ENCODE measurements at regions not wholly inside any gene's neighbourhood (a gene's known extent, or its start where the extent isn't known, plus 50 kb on each side); places are given as distances from the start of the nearest gene placed in this dataset.

GRCh38 chr1:81613803-81614202 lies 186.9 kb upstream of the ADGRL2 start:
- no peak for DNase-seq

GRCh38 chr1:81607924-81608323 lies 192.8 kb upstream of the ADGRL2 start:
- DNase-seq = no peak

GRCh38 chr1:81607086-81607485 lies 193.6 kb upstream of the ADGRL2 start:
- no peak for DNase-seq

- no peak for DNase-seq
Measured at GRCh38 chr1:81606656-81607055, 194.1 kb upstream of the ADGRL2 start.

GRCh38 chr1:81605023-81605422 lies 195.7 kb upstream of the ADGRL2 start:
- no peak for DNase-seq

- DNase-seq = no peak
Measured at GRCh38 chr1:81600878-81601622, 199.7 kb upstream of the ADGRL2 start.

GRCh38 chr1:81600363-81600762 lies 200.4 kb upstream of the ADGRL2 start:
- no peak for DNase-seq

GRCh38 chr1:81598623-81599022 lies 202.1 kb upstream of the ADGRL2 start:
- no peak for DNase-seq

- DNase-seq = no peak
Measured at GRCh38 chr1:81597720-81598426, 202.9 kb upstream of the ADGRL2 start.

- DNase-seq = no peak
Measured at GRCh38 chr1:81596341-81596740, 204.4 kb upstream of the ADGRL2 start.

- DNase-seq = no peak
Measured at GRCh38 chr1:81594206-81594605, 206.5 kb upstream of the ADGRL2 start.

GRCh38 chr1:81592233-81592632 lies 208.5 kb upstream of the ADGRL2 start:
- DNase-seq = no peak

- DNase-seq = no peak
Measured at GRCh38 chr1:81590171-81590570, 210.6 kb upstream of the ADGRL2 start.

GRCh38 chr1:81588149-81588548 lies 212.6 kb upstream of the ADGRL2 start:
- DNase-seq = no peak

- DNase-seq = no peak
Measured at GRCh38 chr1:81587426-81587825, 213.3 kb upstream of the ADGRL2 start.

GRCh38 chr1:81585371-81585770 lies 215.4 kb upstream of the ADGRL2 start:
- no peak for DNase-seq

GRCh38 chr1:81584398-81584797 lies 216.3 kb upstream of the ADGRL2 start:
- DNase-seq = no peak

GRCh38 chr1:81583878-81584277 lies 216.9 kb upstream of the ADGRL2 start:
- DNase-seq = no peak

GRCh38 chr1:81582467-81582986 lies 218.2 kb upstream of the ADGRL2 start:
- DNase-seq = no peak

GRCh38 chr1:81578867-81579266 lies 221.9 kb upstream of the ADGRL2 start:
- no peak for DNase-seq

GRCh38 chr1:81577004-81577697 lies 223.6 kb upstream of the ADGRL2 start:
- no peak for DNase-seq

GRCh38 chr1:81574408-81574807 lies 226.3 kb upstream of the ADGRL2 start:
- DNase-seq = no peak

GRCh38 chr1:81573458-81573857 lies 227.3 kb upstream of the ADGRL2 start:
- DNase-seq = no peak

GRCh38 chr1:81571946-81572345 lies 228.8 kb upstream of the ADGRL2 start:
- no peak for DNase-seq
